GM12878 (cell line): ENCODE measurements at regions not wholly inside any gene's neighbourhood (a gene's known extent, or its start where the extent isn't known, plus 50 kb on each side); places are given as distances from the start of the nearest gene placed in this dataset.

ENCODE experiments used
- ATAC-seq: fragments of 200-7000 bp; cut with Tn5 transposase; 3 replicates; pipeline ENCODE4 v1.9.1; 2020; ENCODE audit warnings: mild to moderate bottlenecking, moderate library complexity
- BruUV-seq: library from RNA; stranded (reverse); fragments of 400-500 nt; replicated peaks from 2 replicates; lab custom pipeline; 2021; lab: Mats Ljungman, UMichigan
- CTCF ChIA-PET: fragments of 300-600 bp; sonication (Branson Sonifier 250); formaldehyde crosslinking; extraction: SDS; loops from one replicate; lab custom pipeline; 2021; ENCODE audit warnings: inconsistent platforms; lab: Yijun Ruan, JAX
- POLR2A ChIA-PET: fragments of 350-600 bp; formaldehyde crosslinking; extraction: SDS; loops from one replicate; lab custom pipeline; 2021; ENCODE audit warnings: inconsistent platforms; lab: Charles Lee
- RAD21 ChIA-PET: fragments of 300-600 bp; sonication (Branson Sonifier 250); formaldehyde crosslinking; loops from one replicate; lab custom pipeline; 2023; ENCODE audit warnings: antibody characterized with exemption; ENCODE audit not compliant: unreplicated experiment; lab: Charles Lee
- SMC1A ChIA-PET: fragments of 300-600 bp; sonication (Branson Sonifier 250); formaldehyde crosslinking; loops from one replicate; lab custom pipeline; 2023; ENCODE audit not compliant: unreplicated experiment, uncharacterized antibody; lab: Charles Lee
- DNase-seq: peaks from one replicate; pipeline ENCODE4 v3.0.0-alpha.2; 2011; ENCODE audit warnings: low read depth, low spot score
- FAIRE-seq: peaks from 3 replicates; lab custom pipeline; 2011; peaks lifted over from hg19 to GRCh38; lab: Jason Lieb, UNC
- H2AFZ ChIP-seq: 2 replicates; pipeline ENCODE4 v1.6.0; 2011; ENCODE audit warnings: low read depth, low read length, control low read depth; ENCODE audit not compliant: control insufficient read depth
- H3K27ac ChIP-seq: 2 replicates; pipeline ENCODE4 v1.5.1; 2011; ENCODE audit warnings: control low read depth; ENCODE audit not compliant: control insufficient read depth, insufficient read depth
- H3K27me3 ChIP-seq, 2 experiments: replicated peaks in 1 of 2; 2 replicates each; pipeline versions ENCODE4 v1.6.0 to v1.6.1; 2011; ENCODE audit warnings: low read length in 1 of 2; ENCODE audit not compliant: control insufficient read depth in 2 of 2, insufficient read depth in 2 of 2
- H3K36me3 ChIP-seq, 2 experiments: 2 replicates each; pipeline ENCODE4 v1.5.1; 2011; ENCODE audit warnings: low read length in 1 of 2; ENCODE audit not compliant: control insufficient read depth in 2 of 2, insufficient read depth in 2 of 2
- H3K4me1 ChIP-seq: 2 replicates; pipeline ENCODE4 v1.6.1; 2011; ENCODE audit warnings: mild to moderate bottlenecking, low read length, moderate library complexity, mixed read lengths; ENCODE audit not compliant: control insufficient read depth, insufficient read depth
- H3K4me2 ChIP-seq: 2 replicates; pipeline ENCODE4 v1.6.0; 2011; ENCODE audit warnings: control low read depth; ENCODE audit not compliant: control insufficient read depth, insufficient read depth
- H3K4me3 ChIP-seq: fragments of 200-600 bp; sonication (generic); 2 replicates; pipeline ENCODE4 v1.5.1; 2016
- H3K79me2 ChIP-seq: 2 replicates; pipeline ENCODE4 v1.6.0; 2011; ENCODE audit warnings: low read length; ENCODE audit not compliant: control insufficient read depth, insufficient read depth
- H3K9ac ChIP-seq: 2 replicates; pipeline ENCODE4 v1.8.0; 2011; ENCODE audit warnings: low read length, control low read depth, mixed read lengths; ENCODE audit not compliant: control insufficient read depth, insufficient read depth
- H3K9me3 ChIP-seq: replicated peaks from 3 replicates; pipeline ENCODE4 v1.5.1; 2011; ENCODE audit warnings: mild to moderate bottlenecking, low read length; ENCODE audit not compliant: control insufficient read depth, insufficient read depth
- H4K20me1 ChIP-seq: 2 replicates; pipeline ENCODE4 v1.6.0; 2011; ENCODE audit not compliant: control insufficient read depth, insufficient read depth
- CBX3 ChIP-seq: fragments of 200-600 bp; sonication (generic); IDR thresholded peaks from 2 replicates; pipeline ENCODE4 v1.6.1; 2016; ENCODE audit warnings: low read depth, borderline replicate concordance
- HCFC1 ChIP-seq: fragments of 150-350 bp; IDR thresholded peaks from 2 replicates; pipeline ENCODE4 v1.6.1; 2014; ENCODE audit warnings: low read length
- HDAC6 ChIP-seq: fragments of 200-600 bp; sonication (generic); IDR thresholded peaks from one replicate; pipeline ENCODE4 v1.8.0; 2017; ENCODE audit warnings: antibody characterized with exemption; ENCODE audit not compliant: unreplicated experiment
- MYB ChIP-seq: fragments of 150-350 bp; IDR thresholded peaks from 2 replicates; pipeline ENCODE4 v1.6.1; 2014; ENCODE audit warnings: mild to moderate bottlenecking, low read depth, low read length, borderline replicate concordance
- NFXL1 ChIP-seq: fragments of 450-650 bp; IDR thresholded peaks from 2 replicates; pipeline ENCODE4 v1.6.1; 2017; ENCODE audit warnings: antibody characterized with exemption, mild to moderate bottlenecking, borderline replicate concordance
- NFYA ChIP-seq: IDR thresholded peaks from 2 replicates; pipeline ENCODE4 v1.6.1; 2011; ENCODE audit warnings: low read depth, mild to moderate bottlenecking, low read length, improper control_type of control experiment, borderline replicate concordance
- PML ChIP-seq: IDR thresholded peaks from 2 replicates; pipeline ENCODE4 v1.6.1; 2012; ENCODE audit warnings: low read length, inconsistent platforms
- RBBP5 ChIP-seq: fragments of 200-600 bp; sonication (generic); conservative IDR thresholded peaks from 2 replicates; pipeline ENCODE4 v1.6.1; 2016
- SUZ12 ChIP-seq: fragments of 200-600 bp; sonication (generic); IDR thresholded peaks from one replicate; pipeline ENCODE4 v1.6.1; 2018; ENCODE audit warnings: antibody characterized with exemption, mild to moderate bottlenecking; ENCODE audit not compliant: unreplicated experiment
- TCF3 ChIP-seq: IDR thresholded peaks from 2 replicates; pipeline ENCODE4 v1.6.1; 2012; ENCODE audit warnings: low read depth, mild to moderate bottlenecking, low read length, borderline replicate concordance; ENCODE audit not compliant: insufficient read depth
- ZBTB33 ChIP-seq: fragments of 450-650 bp; IDR thresholded peaks from 2 replicates; pipeline ENCODE4 v1.6.1; 2017; ENCODE audit warnings: mild to moderate bottlenecking
- WGBS: methylation state at CpG from one replicate; pipeline ENCODE4 v1.1.6; 2016; ENCODE audit warnings: low lambda C conversion rate; ENCODE audit not compliant: insufficient replicate concordance, insufficient coverage; ENCODE audit errors: missing lambda C conversion rate; 5-methylcytosine and 5-hydroxymethylcytosine counted together
- in situ Hi-C: fragments of 300-500 bp; cut with MboI; formaldehyde crosslinking; loops from 9 replicates; pipeline ENCODE4 v1.14.3; 2018; ENCODE audit warnings: mixed read lengths
- intact Hi-C: fragments of 100-400 bp; cut with micrococcal nuclease; formaldehyde crosslinking; loops from one replicate; pipeline ENCODE4 v1.14.2; 2022; ENCODE audit not compliant: unreplicated experiment
- TF ChIP-seq, protein P1 (sequence below), 3 experiments: IDR thresholded peaks in 2 of 3; conservative IDR thresholded peaks in 1 of 3; 2 replicates each; pipeline ENCODE4 v1.5.1; 2011; ENCODE audit warnings: low read depth in 3 of 3, low read length in 3 of 3, mild to moderate bottlenecking in 3 of 3, control low read depth in 2 of 3, moderate library complexity in 2 of 3, inconsistent platforms in 1 of 3, mixed read lengths in 1 of 3; ENCODE audit not compliant: control insufficient read depth in 2 of 3, insufficient read depth in 1 of 3; ENCODE audit errors: extremely low read depth in 1 of 3
- TF ChIP-seq, protein P2 (sequence below): IDR thresholded peaks from 2 replicates; pipeline ENCODE4 v1.6.1; 2012; ENCODE audit warnings: low read depth, low read length, improper control_type of control experiment

DNA sequence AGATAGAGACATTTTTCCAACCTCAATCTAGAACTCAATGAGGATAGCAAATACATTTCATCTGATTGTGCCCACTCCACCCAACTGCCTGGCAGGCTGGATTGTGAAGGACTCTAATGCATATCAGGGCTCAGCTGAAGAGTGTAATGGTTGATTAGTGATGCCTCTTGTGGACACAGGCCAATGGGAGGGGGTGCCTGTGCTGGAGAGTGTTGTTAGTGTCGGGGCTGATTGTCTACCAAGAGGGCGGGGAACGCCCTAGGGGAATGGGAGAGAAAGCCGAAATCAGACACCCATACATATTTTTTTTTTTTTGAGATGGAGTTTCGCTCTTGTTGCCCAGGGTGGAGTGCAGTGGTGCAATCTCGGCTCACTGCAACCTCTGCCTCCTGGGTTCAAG, 103.7 kb upstream of the SALL4 start (continued):
- TF ChIP-seq ZBTB33 (no peak), CBX3 (no peak), SUZ12 (no peak), HCFC1 (no peak), NFYA (no peak)
- TF ChIP-seq, protein P1, sequence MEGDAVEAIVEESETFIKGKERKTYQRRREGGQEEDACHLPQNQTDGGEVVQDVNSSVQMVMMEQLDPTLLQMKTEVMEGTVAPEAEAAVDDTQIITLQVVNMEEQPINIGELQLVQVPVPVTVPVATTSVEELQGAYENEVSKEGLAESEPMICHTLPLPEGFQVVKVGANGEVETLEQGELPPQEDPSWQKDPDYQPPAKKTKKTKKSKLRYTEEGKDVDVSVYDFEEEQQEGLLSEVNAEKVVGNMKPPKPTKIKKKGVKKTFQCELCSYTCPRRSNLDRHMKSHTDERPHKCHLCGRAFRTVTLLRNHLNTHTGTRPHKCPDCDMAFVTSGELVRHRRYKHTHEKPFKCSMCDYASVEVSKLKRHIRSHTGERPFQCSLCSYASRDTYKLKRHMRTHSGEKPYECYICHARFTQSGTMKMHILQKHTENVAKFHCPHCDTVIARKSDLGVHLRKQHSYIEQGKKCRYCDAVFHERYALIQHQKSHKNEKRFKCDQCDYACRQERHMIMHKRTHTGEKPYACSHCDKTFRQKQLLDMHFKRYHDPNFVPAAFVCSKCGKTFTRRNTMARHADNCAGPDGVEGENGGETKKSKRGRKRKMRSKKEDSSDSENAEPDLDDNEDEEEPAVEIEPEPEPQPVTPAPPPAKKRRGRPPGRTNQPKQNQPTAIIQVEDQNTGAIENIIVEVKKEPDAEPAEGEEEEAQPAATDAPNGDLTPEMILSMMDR (IDR thresholded peaks at IDR 0.05 in 2 of 3, conservative IDR thresholded peaks at IDR 0.05 in 1 of 3; ENCODE audit: control insufficient read depth in 2 of 3, extremely low read depth in 1 of 3, insufficient read depth in 1 of 3, low read depth in 3 of 3, low read length in 3 of 3) = no peak
- TF ChIP-seq, protein P2, sequence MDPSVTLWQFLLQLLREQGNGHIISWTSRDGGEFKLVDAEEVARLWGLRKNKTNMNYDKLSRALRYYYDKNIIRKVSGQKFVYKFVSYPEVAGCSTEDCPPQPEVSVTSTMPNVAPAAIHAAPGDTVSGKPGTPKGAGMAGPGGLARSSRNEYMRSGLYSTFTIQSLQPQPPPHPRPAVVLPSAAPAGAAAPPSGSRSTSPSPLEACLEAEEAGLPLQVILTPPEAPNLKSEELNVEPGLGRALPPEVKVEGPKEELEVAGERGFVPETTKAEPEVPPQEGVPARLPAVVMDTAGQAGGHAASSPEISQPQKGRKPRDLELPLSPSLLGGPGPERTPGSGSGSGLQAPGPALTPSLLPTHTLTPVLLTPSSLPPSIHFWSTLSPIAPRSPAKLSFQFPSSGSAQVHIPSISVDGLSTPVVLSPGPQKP = no peak

- SMC1A ChIA-PET = no interaction called here
- intact Hi-C loops = no loop called here
- TF ChIP-seq TCF3 (no peak), RBBP5 (no peak), PML (no peak), ZBTB33 (no peak), HDAC6 (no peak), MYB (no peak), NFXL1 (no peak)
- TF ChIP-seq, protein P1 (IDR thresholded peaks at IDR 0.05 in 2 of 3, conservative IDR thresholded peaks at IDR 0.05 in 1 of 3; ENCODE audit: control insufficient read depth in 2 of 3, extremely low read depth in 1 of 3, insufficient read depth in 1 of 3, low read depth in 3 of 3, low read length in 3 of 3) = no peak
Observed at GRCh38 chr20:51902933-51903332, 100.6 kb upstream of the SALL4 start.

More at GRCh38 chr20:51902933-51903332, 100.6 kb upstream of the SALL4 start:
- no peaks in the 10 kb centered on the region for H3K79me2 ChIP-seq
- BruUV-seq = no TSS peak
- H3K9ac ChIP-seq = no peak overlapping the region
- ChIA-PET POLR2A (no interaction called here), CTCF (interaction anchor here (0.7 kb wide), 1 partner anchor 848 kb away, joined by 3 read pairs; no protein-coding TSS in a partner anchor), RAD21 (no interaction called here)
- 29% methylated on average over 6 of the region's 6 CpGs for WGBS
- in situ Hi-C loops = no loop called here
- H2AFZ ChIP-seq = no peak overlapping the region
- H3K4me2 ChIP-seq = no peak overlapping the region
- no peaks in the 10 kb centered on the region for H3K4me1 ChIP-seq
- no peak overlapping the region for H3K4me3 ChIP-seq
- H3K27ac ChIP-seq = no peak overlapping the region
- no peaks in the 10 kb centered on the region; a peak in 1 of 4 replicates for H3K27me3 ChIP-seq
- no peaks in the 10 kb centered on the region for H3K9me3 ChIP-seq
- no peak for ATAC-seq
- H3K36me3 ChIP-seq = no peaks in the 10 kb centered on the region
- no peak for DNase-seq
- H4K20me1 ChIP-seq = no peaks in the 10 kb centered on the region
- FAIRE-seq = no peak
